OCI-LY7 (cell line): ENCODE measurements at regions not wholly inside any gene's neighbourhood (a gene's known extent, or its start where the extent isn't known, plus 50 kb on each side); places are given as distances from the start of the nearest gene placed in this dataset.

Experiments used
- CTCF ChIP-seq: fragments of 200-600 bp; sonication (generic); conservative IDR thresholded peaks from 2 replicates; pipeline ENCODE4 v1.5.1; 2014; ENCODE audit warnings: mild to moderate bottlenecking, antibody characterized with exemption, low read length, moderate library complexity, mixed read lengths
- EZH2phosphoT487 ChIP-seq: fragments of 200-600 bp; sonication (generic); IDR thresholded peaks from 2 replicates; pipeline ENCODE4 v1.6.1; 2018; ENCODE audit warnings: low read depth, borderline replicate concordance, mild to moderate bottlenecking, mixed run types, antibody characterized with exemption, low read length, moderate library complexity, mixed read lengths

- TF ChIP-seq CTCF, result no peak
- TF ChIP-seq EZH2phosphoT487, result no peak
Measured at GRCh38 chr17:51474764-51475163, 214.4 kb downstream of the UTP18 start.
